ENCODE measurements at regions not wholly inside any gene's neighbourhood (a gene's known extent, or its start where the extent isn't known, plus 50 kb on each side); places are given as distances from the start of the nearest gene placed in this dataset.

- intact Hi-C loops (cut with DNase I; ENCODE audit: low total_unique reads), result no loop called here
- Histone ChIP-seq H3K36me3 (no peaks in the 10 kb centered on the region), H3K4me3 (no peak overlapping the region), H3K27me3 (no peaks in the 10 kb centered on the region), H3K27ac (no peak overlapping the region), H3K4me1 (no peaks in the 10 kb centered on the region), H3K9me3 (no peaks in the 10 kb centered on the region)
- no peak for TF ChIP-seq CTCF (IDR thresholded peaks at IDR 0.05)
- no peak for DNase-seq
Observed at GRCh38 chr4:13763707-13764106, 136.2 kb upstream of the BOD1L1 start.

DNA sequence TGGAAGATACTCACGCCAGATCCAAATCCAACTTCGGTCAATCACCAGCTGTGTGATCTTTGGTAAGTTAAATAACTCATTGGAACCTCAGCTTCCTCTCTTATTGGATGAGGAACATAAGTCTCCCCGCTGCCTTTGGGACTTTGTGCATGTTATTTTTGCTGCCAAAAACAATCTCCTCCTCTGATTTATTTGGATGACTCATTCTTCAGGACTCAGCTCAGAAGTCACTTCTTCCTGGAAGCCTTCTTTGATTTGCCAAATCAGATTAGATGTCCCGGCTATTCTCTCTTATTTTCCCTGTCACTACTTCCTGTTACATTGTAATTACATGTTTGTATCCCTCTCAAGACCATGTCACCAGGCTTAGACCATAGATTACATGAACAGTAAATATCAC, 138.0 kb upstream of the BOD1L1 start:
- H3K36me3 ChIP-seq, result no peaks in the 10 kb centered on the region

GRCh38 chr4:13766761-13767540, 139.4 kb upstream of the BOD1L1 start:
- Histone ChIP-seq H3K9me3 (no peaks in the 10 kb centered on the region), H3K4me1 (no peaks in the 10 kb centered on the region), H3K36me3 (no peaks in the 10 kb centered on the region), H3K27me3 (no peaks in the 10 kb centered on the region), H3K4me3 (no peak overlapping the region), H3K27ac (no peak overlapping the region)
- no peak for DNase-seq
- no peak for TF ChIP-seq CTCF (IDR thresholded peaks at IDR 0.05)
- intact Hi-C loops (cut with DNase I; ENCODE audit: low total_unique reads), result no loop called here

More for the DNA sequence above, 138.0 kb upstream of the BOD1L1 start:
- H3K27me3 ChIP-seq, result no peaks in the 10 kb centered on the region
- no peaks in the 10 kb centered on the region for H3K9me3 ChIP-seq
- no peak overlapping the region for H3K27ac ChIP-seq
- DNase-seq, result no peak
- H3K4me3 ChIP-seq, result no peak overlapping the region
- no peaks in the 10 kb centered on the region for H3K4me1 ChIP-seq
- no peak for TF ChIP-seq CTCF (IDR thresholded peaks at IDR 0.05)
- intact Hi-C loops (cut with DNase I; ENCODE audit: low total_unique reads), result no loop called here

DNA sequence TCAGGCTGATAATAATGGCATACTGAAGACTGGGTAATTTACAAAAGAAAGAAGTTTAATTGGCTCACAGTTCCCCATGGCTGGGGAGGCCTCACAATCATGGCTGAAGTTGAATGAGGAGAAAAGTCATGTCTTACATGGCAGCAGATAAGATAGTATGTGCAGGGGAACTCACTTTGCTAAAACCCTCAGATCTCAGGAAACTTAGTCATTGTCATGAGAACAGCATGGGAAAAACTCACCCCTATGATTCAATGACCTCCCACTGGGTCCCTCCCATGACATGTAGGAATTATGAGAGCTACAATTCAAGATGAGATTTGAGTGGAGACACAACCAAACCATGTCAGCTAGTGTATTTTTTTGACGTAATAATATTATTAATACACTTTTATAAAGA, 149.8 kb upstream of the BOD1L1 start:
- H3K9me3 ChIP-seq, result no peaks in the 10 kb centered on the region
- no peak overlapping the region for H3K4me3 ChIP-seq
- intact Hi-C loops (cut with DNase I; ENCODE audit: low total_unique reads), result no loop called here
- DNase-seq, result no peak
- no peak overlapping the region for H3K27ac ChIP-seq
- H3K27me3 ChIP-seq, result no peaks in the 10 kb centered on the region
- H3K36me3 ChIP-seq, result no peaks in the 10 kb centered on the region
- no peak for TF ChIP-seq CTCF (IDR thresholded peaks at IDR 0.05)
- no peaks in the 10 kb centered on the region for H3K4me1 ChIP-seq

DNA sequence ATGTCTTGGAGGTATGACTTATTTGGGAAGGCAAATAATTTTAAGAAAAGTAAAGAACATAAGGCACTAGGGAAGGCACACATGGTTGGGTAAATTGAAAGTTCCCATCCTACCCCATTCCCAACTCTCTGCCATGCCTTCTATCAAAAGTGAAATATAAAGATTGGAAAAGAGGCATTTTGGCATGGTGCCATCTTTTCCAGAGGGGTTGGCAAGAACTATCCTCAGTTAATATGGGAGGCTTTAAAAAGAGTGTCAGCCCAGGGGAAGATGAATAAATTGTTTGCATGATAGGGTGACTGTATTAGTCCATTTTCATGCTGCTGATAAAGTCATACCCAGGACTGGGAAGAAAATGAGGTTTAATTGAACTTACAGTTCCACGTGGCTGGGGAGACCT, 150.8 kb upstream of the BOD1L1 start:
- H3K9me3 ChIP-seq, result no peaks in the 10 kb centered on the region
- H3K27me3 ChIP-seq, result no peaks in the 10 kb centered on the region
- no peaks in the 10 kb centered on the region for H3K4me1 ChIP-seq
- H3K36me3 ChIP-seq, result no peaks in the 10 kb centered on the region
- H3K4me3 ChIP-seq, result no peak overlapping the region
- no peak for DNase-seq
- H3K27ac ChIP-seq, result no peak overlapping the region
- intact Hi-C loops (cut with DNase I; ENCODE audit: low total_unique reads), result no loop called here
- TF ChIP-seq CTCF (IDR thresholded peaks at IDR 0.05), result no peak

All from tibial artery (tissue), 4 donors.